H1 (cell line): ENCODE measurements at regions not wholly inside any gene's neighbourhood (a gene's known extent, or its start where the extent isn't known, plus 50 kb on each side); places are given as distances from the start of the nearest gene placed in this dataset.

ENCODE experiments used
- CTCF ChIA-PET: fragments of 300-600 bp; sonication (Branson Sonifier 250); formaldehyde crosslinking; loops from one replicate; lab custom pipeline; 2021; ENCODE audit not compliant: partially characterized antibody; lab: Charles Lee
- POLR2A ChIA-PET: fragments of 300-600 bp; sonication (Branson Sonifier 250); formaldehyde crosslinking; loops from one replicate; lab custom pipeline; 2021; ENCODE audit warnings: inconsistent platforms; ENCODE audit not compliant: partially characterized antibody; lab: Charles Lee
- DNase-seq, 2 experiments: peaks; one replicate each; pipeline versions ENCODE4 v3.0.0 to v3.0.0-alpha.2; 2010 to 2022; ENCODE audit warnings: low spot score in 2 of 2, low read depth in 1 of 2, mixed read lengths in 1 of 2
- FAIRE-seq: peaks from 2 replicates; lab custom pipeline; 2011; peaks lifted over from hg19 to GRCh38; lab: Jason Lieb, UNC
- H2AFZ ChIP-seq: 2 replicates; pipeline ENCODE4 v1.8.1; 2012; ENCODE audit warnings: low read length, inconsistent platforms
- H2AK5ac ChIP-seq: 2 replicates; pipeline ENCODE4 v1.6.1; 2013; ENCODE audit warnings: low read depth, low read length
- H2BK120ac ChIP-seq: replicated peaks from 2 replicates; pipeline ENCODE3; 2013; ENCODE audit warnings: low read depth, low read length, inconsistent platforms
- H2BK12ac ChIP-seq: 2 replicates; pipeline ENCODE4 v1.6.1; 2013; ENCODE audit warnings: low read depth, low read length
- H2BK15ac ChIP-seq: 2 replicates; pipeline ENCODE4 v1.6.1; 2013; ENCODE audit warnings: low read length
- H2BK20ac ChIP-seq: 2 replicates; pipeline ENCODE4 v1.6.1; 2013; ENCODE audit warnings: low read length
- H2BK5ac ChIP-seq: 2 replicates; pipeline ENCODE4 v1.6.1; 2013; ENCODE audit warnings: low read depth, low read length
- H3K14ac ChIP-seq: 2 replicates; pipeline ENCODE4 v1.6.1; 2013; ENCODE audit warnings: inconsistent platforms; ENCODE audit not compliant: insufficient read length
- H3K18ac ChIP-seq: 2 replicates; pipeline ENCODE4 v1.6.1; 2013; ENCODE audit warnings: low read length; ENCODE audit errors: extremely low read depth
- H3K23ac ChIP-seq: 2 replicates; pipeline ENCODE4 v1.6.1; 2013; ENCODE audit warnings: inconsistent platforms; ENCODE audit not compliant: insufficient read length
- H3K23me2 ChIP-seq: 2 replicates; pipeline ENCODE4 v1.6.1; 2013; ENCODE audit warnings: low read depth, low read length
- H3K27ac ChIP-seq: 2 replicates; pipeline ENCODE4 v1.6.1; 2011; ENCODE audit warnings: low read depth, low read length, inconsistent platforms
- H3K27me3 ChIP-seq, 4 experiments: replicated peaks in 1 of 4; 1 replicate in 1 of 4; 2 replicates in 3 of 4; pipeline versions ENCODE4 v1.6.1 to v1.8.1; 2011 to 2013; ENCODE audit warnings: low read length in 3 of 4, mild to moderate bottlenecking in 3 of 4, inconsistent platforms in 2 of 4, mixed read lengths in 2 of 4, moderate library complexity in 1 of 4; ENCODE audit not compliant: control insufficient read depth in 3 of 4, insufficient read depth in 3 of 4; ENCODE audit errors: extremely low read depth in 1 of 4
- H3K36me3 ChIP-seq, 4 experiments: 2 replicates each; pipeline versions ENCODE4 v1.6.1 to v1.8.1; 2011 to 2013; ENCODE audit warnings: mild to moderate bottlenecking in 4 of 4, low read length in 3 of 4, moderate library complexity in 2 of 4, control low read depth in 1 of 4, inconsistent platforms in 1 of 4; ENCODE audit not compliant: insufficient read depth in 4 of 4, control insufficient read depth in 2 of 4
- H3K4ac ChIP-seq: replicated peaks from 2 replicates; pipeline ENCODE3; 2013; ENCODE audit warnings: low read length, low read depth, mixed read lengths, inconsistent platforms; ENCODE audit not compliant: insufficient read length
- H3K4me1 ChIP-seq, 4 experiments: replicated peaks in 1 of 4; 1 replicate in 1 of 4; 2 replicates in 3 of 4; pipeline versions ENCODE4 v1.6.1 to v1.8.1; 2011 to 2013; ENCODE audit warnings: low read length in 3 of 4, inconsistent platforms in 2 of 4, mixed read lengths in 1 of 4; ENCODE audit not compliant: insufficient read depth in 4 of 4, control insufficient read depth in 3 of 4
- H3K4me2 ChIP-seq, 2 experiments: 2 replicates each; pipeline versions ENCODE4 v1.6.1 to v1.8.1; 2011 to 2013; ENCODE audit warnings: low read depth in 2 of 2, low read length in 2 of 2, control low read depth in 1 of 2, inconsistent platforms in 1 of 2, mild to moderate bottlenecking in 1 of 2; ENCODE audit not compliant: insufficient read depth in 1 of 2
- H3K4me3 ChIP-seq, 4 experiments: fragments of 200-600, 300-600 bp in 1 of 4; sonication (generic), shearing (Covaris generic), sonication (Bioruptor Twin) in 1 of 4; 2 replicates each; pipeline versions ENCODE4 v1.5.1 to v1.8.1; 2011 to 2016; ENCODE audit warnings: low read length in 4 of 4, low read depth in 3 of 4, control low read depth in 2 of 4, inconsistent platforms in 2 of 4, mild to moderate bottlenecking in 2 of 4, mixed read lengths in 1 of 4, moderate library complexity in 1 of 4; ENCODE audit not compliant: insufficient read depth in 2 of 4; ENCODE audit errors: extremely low read depth in 1 of 4
- H3K56ac ChIP-seq: replicated peaks from 2 replicates; pipeline ENCODE3; 2013; ENCODE audit warnings: low read depth, mild to moderate bottlenecking, mixed read lengths, low read length, inconsistent platforms; ENCODE audit not compliant: insufficient read length
- H3K79me1 ChIP-seq: 2 replicates; pipeline ENCODE4 v1.6.1; 2013; ENCODE audit warnings: low read depth, low read length, control low read depth
- H3K79me2 ChIP-seq, 2 experiments: 2 replicates each; pipeline versions ENCODE4 v1.6.1 to v1.8.1; 2012 to 2013; ENCODE audit warnings: low read length in 2 of 2, mild to moderate bottlenecking in 2 of 2, inconsistent platforms in 1 of 2; ENCODE audit not compliant: insufficient read depth in 2 of 2, control insufficient read depth in 1 of 2
- H3K9ac ChIP-seq, 4 experiments: replicated peaks in 1 of 4; 1 replicate in 1 of 4; 2 replicates in 3 of 4; pipeline versions ENCODE4 v1.6.1 to v1.8.1; 2011 to 2013; ENCODE audit warnings: low read depth in 3 of 4, low read length in 3 of 4, control low read depth in 2 of 4, mild to moderate bottlenecking in 2 of 4, moderate library complexity in 2 of 4, inconsistent platforms in 1 of 4; ENCODE audit errors: extremely low read depth in 1 of 4
- H3K9me3 ChIP-seq, 2 experiments: 2 replicates each; pipeline versions ENCODE4 v1.6.1 to v1.8.1; 2012 to 2013; ENCODE audit warnings: mild to moderate bottlenecking in 2 of 2, moderate library complexity in 2 of 2, control low read depth in 1 of 2, inconsistent platforms in 1 of 2, low read depth in 1 of 2, low read length in 1 of 2, mixed read lengths in 1 of 2; ENCODE audit not compliant: insufficient read depth in 2 of 2
- H4K20me1 ChIP-seq, 2 experiments: replicated peaks in 1 of 2; 2 replicates each; pipeline versions ENCODE3 to v1.8.1; 2011 to 2013; ENCODE audit warnings: inconsistent platforms in 2 of 2, low read length in 2 of 2, mild to moderate bottlenecking in 1 of 2; ENCODE audit not compliant: insufficient read depth in 2 of 2, control insufficient read depth in 1 of 2
- H4K5ac ChIP-seq: 2 replicates; pipeline ENCODE4 v1.6.1; 2013; ENCODE audit warnings: low read length, low read depth, mixed read lengths, inconsistent platforms; ENCODE audit not compliant: insufficient read length
- H4K8ac ChIP-seq: 2 replicates; pipeline ENCODE4 v1.8.0; 2013; ENCODE audit warnings: mild to moderate bottlenecking, moderate library complexity, low read length, inconsistent platforms; ENCODE audit not compliant: insufficient read depth; ENCODE audit errors: extremely low read depth
- H4K91ac ChIP-seq: replicated peaks from 2 replicates; pipeline ENCODE3; 2013; ENCODE audit warnings: low read length, mixed read lengths, inconsistent platforms; ENCODE audit not compliant: insufficient read length
- CHD2 ChIP-seq: IDR thresholded peaks from 2 replicates; pipeline ENCODE4 v1.6.1; 2012; ENCODE audit warnings: low read length, improper control_type of control experiment
- E2F6 ChIP-seq: IDR thresholded peaks from 2 replicates; pipeline ENCODE4 v1.6.1; 2012; ENCODE audit warnings: inconsistent platforms
- HDAC2 ChIP-seq, 2 experiments: fragments of 300-600 bp in 1 of 2; sonication (generic) in 1 of 2; IDR thresholded peaks; 2 replicates each; pipeline ENCODE4 v1.6.1; 2011 to 2012; ENCODE audit warnings: low read depth in 2 of 2, low read length in 2 of 2, mild to moderate bottlenecking in 2 of 2, moderate library complexity in 2 of 2, borderline replicate concordance in 1 of 2, inconsistent platforms in 1 of 2
- HDAC6 ChIP-seq: IDR thresholded peaks from one replicate; pipeline ENCODE4 v1.7.1; 2012; ENCODE audit warnings: low read depth, mild to moderate bottlenecking, inconsistent platforms, low read length, moderate library complexity
- KDM1A ChIP-seq: fragments of 200-600, 300-600 bp; sonication (generic); IDR thresholded peaks from 2 replicates; pipeline ENCODE4 v1.7.1; 2016; ENCODE audit warnings: mild to moderate bottlenecking, low read length, borderline replicate concordance
- KDM4A ChIP-seq: IDR thresholded peaks from one replicate; pipeline ENCODE4 v1.7.1; 2012; ENCODE audit warnings: low read depth, mild to moderate bottlenecking, moderate library complexity, low read length, inconsistent platforms; ENCODE audit not compliant: severe bottlenecking
- KDM5A ChIP-seq: fragments of 200-600 bp; IDR thresholded peaks from 2 replicates; pipeline ENCODE4 v1.7.1; 2012; ENCODE audit warnings: mild to moderate bottlenecking, low read length, inconsistent platforms, mixed read lengths
- MAFK ChIP-seq: IDR thresholded peaks from 2 replicates; pipeline ENCODE4 v1.6.1; 2012; ENCODE audit warnings: low read depth, mild to moderate bottlenecking, improper control_type of control experiment, low read length
- RAD21 ChIP-seq, 2 experiments: IDR thresholded peaks in 1 of 2; conservative IDR thresholded peaks in 1 of 2; 2 replicates each; pipeline ENCODE4 v1.6.1; 2011; ENCODE audit warnings: low read depth in 2 of 2, low read length in 2 of 2, improper control_type of control experiment in 1 of 2, inconsistent platforms in 1 of 2, mild to moderate bottlenecking in 1 of 2, moderate library complexity in 1 of 2
- RBBP5 ChIP-seq: IDR thresholded peaks from 2 replicates; pipeline ENCODE4 v1.7.1; 2012; ENCODE audit warnings: low read depth, mild to moderate bottlenecking, inconsistent platforms, low read length, moderate library complexity, borderline replicate concordance
- RFX5 ChIP-seq: IDR thresholded peaks from 2 replicates; pipeline ENCODE4 v1.6.1; 2011; ENCODE audit warnings: low read depth, low read length, improper control_type of control experiment, borderline replicate concordance
- SP2 ChIP-seq: IDR thresholded peaks from 2 replicates; pipeline ENCODE4 v1.6.1; 2012; ENCODE audit warnings: mild to moderate bottlenecking, low read length, inconsistent platforms
- SP4 ChIP-seq: IDR thresholded peaks from 2 replicates; pipeline ENCODE4 v1.6.1; 2012; ENCODE audit warnings: low read length, inconsistent platforms
- WGBS, 2 experiments: shearing (Covaris generic) in 1 of 2; methylation state at CpG; one replicate each; pipeline versions ENCODE4 v1.1.6 to v1.1.7; 2013 to 2015; ENCODE audit warnings: low lambda C conversion rate in 2 of 2, mixed read lengths in 2 of 2, inconsistent platforms in 1 of 2, low coverage in 1 of 2, missing lambda C conversion rate in 1 of 2; ENCODE audit not compliant: insufficient replicate concordance in 2 of 2, insufficient coverage in 1 of 2, insufficient read length in 1 of 2; ENCODE audit errors: extremely low coverage in 1 of 2, missing lambda C conversion rate in 1 of 2; 5-methylcytosine and 5-hydroxymethylcytosine counted together

GRCh38 chr6:164991573-164991972 lies 317.8 kb downstream of the C6orf118 start:
- POLR2A ChIA-PET, result no interaction called here
- no peak overlapping the region for H3K56ac ChIP-seq
- 97% methylated on average over 2 of the region's 2 CpGs; no CpG with 5 or more reads in 1 of the 2 experiments for WGBS, 2 experiments
- H3K23ac ChIP-seq, result no peak overlapping the region
- H4K8ac ChIP-seq, result no peak overlapping the region
- H2AK5ac ChIP-seq, result no peak overlapping the region
- H2BK5ac ChIP-seq, result no peak overlapping the region
- H3K27me3 ChIP-seq, result no peaks in the 10 kb centered on the region
- no peaks in the 10 kb centered on the region for H4K20me1 ChIP-seq
- H3K27ac ChIP-seq, result no peak overlapping the region
- no peak overlapping the region for H3K4ac ChIP-seq
- H3K79me1 ChIP-seq, result no peaks in the 10 kb centered on the region
- H3K14ac ChIP-seq, result no peak overlapping the region
- no peak overlapping the region for H4K91ac ChIP-seq
- H3K18ac ChIP-seq, result no peak overlapping the region
- H2BK20ac ChIP-seq, result no peak overlapping the region
- FAIRE-seq (no peak), DNase-seq (no peak)
- no peaks in the 10 kb centered on the region; a peak in 1 of 4 replicates for H3K9me3 ChIP-seq
- H2BK12ac ChIP-seq, result no peak overlapping the region
- no peak for TF ChIP-seq RAD21 (IDR thresholded peaks at IDR 0.05 in 1 of 2, conservative IDR thresholded peaks at IDR 0.05 in 1 of 2; ENCODE audit: low read depth in 2 of 2, low read length in 2 of 2)
- no peak for TF ChIP-seq MAFK
- TF ChIP-seq SP4, result no peak
- TF ChIP-seq RFX5, result no peak
- no peak for TF ChIP-seq RBBP5
- TF ChIP-seq HDAC6, result no peak
- no peak for TF ChIP-seq KDM1A
- no peak for TF ChIP-seq E2F6
- TF ChIP-seq KDM5A, result no peak
- TF ChIP-seq SP2, result no peak
- no peak for TF ChIP-seq KDM4A
- TF ChIP-seq HDAC2 (IDR thresholded peaks at IDR 0.05; ENCODE audit: borderline replicate concordance in 1 of 2, low read depth in 2 of 2, low read length in 2 of 2), result no peak
- TF ChIP-seq CHD2, result no peak
- TF ChIP-seq, all 59 proteins: peak for 0
- CTCF ChIA-PET, result interaction anchor here (2.0 kb wide), 1 partner anchor 11 kb away, joined by 6 read pairs; no protein-coding TSS in a partner anchor
- no peak overlapping the region for H2AFZ ChIP-seq
- H3K4me3 ChIP-seq, result no peak overlapping the region
- H2BK15ac ChIP-seq, result no peak overlapping the region
- no peaks in the 10 kb centered on the region for H3K4me1 ChIP-seq
- H3K4me2 ChIP-seq, result no peak overlapping the region
- H3K9ac ChIP-seq, result no peak overlapping the region
- H3K36me3 ChIP-seq, result no peaks in the 10 kb centered on the region
- H4K5ac ChIP-seq, result no peak overlapping the region
- H3K79me2 ChIP-seq, result no peaks in the 10 kb centered on the region
- no peak overlapping the region for H2BK120ac ChIP-seq
- H3K23me2 ChIP-seq, result no peaks in the 10 kb centered on the region
